CD14-positive monocyte (primary cell): ENCODE measurements at regions not wholly inside any gene's neighbourhood (a gene's known extent, or its start where the extent isn't known, plus 50 kb on each side); places are given as distances from the start of the nearest gene placed in this dataset.

Experiments
- DNase-seq, 3 donors: peaks; one replicate each; pipeline ENCODE4 v3.0.0-alpha.2; 2011 to 2022
- H2AFZ ChIP-seq: 2 replicates; pipeline ENCODE4 v1.6.0; 2012; ENCODE audit warnings: mild to moderate bottlenecking, low read depth, low read length, inconsistent platforms; ENCODE audit not compliant: insufficient read depth, poor library complexity, severe bottlenecking
- H3K27ac ChIP-seq, 2 donors: 1 replicate in 1 of 2; 2 replicates in 1 of 2; pipeline ENCODE4 v1.5.1; 2012 to 2013; ENCODE audit warnings: low read length in 2 of 2, control low read depth in 1 of 2, inconsistent platforms in 1 of 2, low read depth in 1 of 2, mild to moderate bottlenecking in 1 of 2
- H3K27me3 ChIP-seq, 2 donors: one replicate each; pipeline versions ENCODE4 v1.6.0 to v1.6.1; 2011 to 2013; ENCODE audit warnings: low read length in 2 of 2; ENCODE audit not compliant: control insufficient read depth in 2 of 2, insufficient read depth in 2 of 2
- H3K36me3 ChIP-seq, 2 donors: replicated peaks in 1 of 2; 1 replicate in 1 of 2; 2 replicates in 1 of 2; pipeline versions ENCODE4 v1.5.1 to v1.6.1; 2012 to 2013; ENCODE audit warnings: low read length in 2 of 2, control low read depth in 1 of 2, inconsistent platforms in 1 of 2, mild to moderate bottlenecking in 1 of 2; ENCODE audit not compliant: insufficient read depth in 2 of 2, control insufficient read depth in 1 of 2
- H3K4me1 ChIP-seq, 2 donors: 1 replicate in 1 of 2; 2 replicates in 1 of 2; pipeline versions ENCODE4 v1.5.1 to v1.6.1; 2012 to 2013; ENCODE audit warnings: low read length in 2 of 2, control low read depth in 1 of 2, inconsistent platforms in 1 of 2, mild to moderate bottlenecking in 1 of 2, moderate library complexity in 1 of 2; ENCODE audit not compliant: insufficient read depth in 2 of 2, control insufficient read depth in 1 of 2
- H3K4me2 ChIP-seq: replicated peaks from 2 replicates; pipeline ENCODE3; 2012; ENCODE audit warnings: low read length, moderate library complexity, mild to moderate bottlenecking; ENCODE audit not compliant: poor library complexity, severe bottlenecking; ENCODE audit errors: extremely low read depth
- H3K4me3 ChIP-seq, 3 experiments: fragments of 200-600 bp in 1 of 3; sonication (generic) in 1 of 3; replicated peaks in 1 of 3; 1 replicate in 2 of 3; 2 replicates in 1 of 3; pipeline ENCODE4 v1.5.1; 2011 to 2013; ENCODE audit warnings: low read length in 3 of 3, mild to moderate bottlenecking in 3 of 3, control low read depth in 2 of 3, low read depth in 2 of 3, inconsistent platforms in 1 of 3, moderate library complexity in 1 of 3
- H3K79me2 ChIP-seq: 2 replicates; pipeline ENCODE4 v1.6.0; 2012; ENCODE audit warnings: mild to moderate bottlenecking, control low read depth, inconsistent platforms, low read length, moderate library complexity; ENCODE audit not compliant: insufficient read depth
- H3K9ac ChIP-seq: 2 replicates; pipeline ENCODE4 v1.6.0; 2017; ENCODE audit warnings: low read length, mild to moderate bottlenecking; ENCODE audit not compliant: insufficient read depth, poor library complexity, severe bottlenecking
- H3K9me3 ChIP-seq, 2 donors: replicated peaks in 1 of 2; 1 replicate in 1 of 2; 2 replicates in 1 of 2; pipeline versions ENCODE4 v1.5.1 to v1.6.1; 2012 to 2013; ENCODE audit warnings: low read length in 2 of 2, control low read depth in 1 of 2; ENCODE audit not compliant: control insufficient read depth in 1 of 2, insufficient read depth in 1 of 2
- H4K20me1 ChIP-seq: 2 replicates; pipeline ENCODE4 v1.6.0; 2012; ENCODE audit warnings: mild to moderate bottlenecking, low read length, control low read depth, moderate library complexity; ENCODE audit not compliant: insufficient read depth
- H3K27ac Mint-ChIP-seq, 7 donors: one replicate each; pipeline ENCODE4 v1.8.0; 2020; ENCODE audit warnings: mild to moderate bottlenecking in 7 of 7, mixed read lengths in 7 of 7, moderate library complexity in 6 of 7, inconsistent platforms in 2 of 7
- H3K27me3 Mint-ChIP-seq, 3 donors: one replicate each; pipeline ENCODE4 v1.8.0; 2021 to 2022; ENCODE audit warnings: low read depth in 3 of 3, mild to moderate bottlenecking in 3 of 3, mixed read lengths in 3 of 3, moderate library complexity in 3 of 3, inconsistent platforms in 1 of 3
- H3K36me3 Mint-ChIP-seq, 2 donors: one replicate each; pipeline ENCODE4 v1.8.0; 2020; ENCODE audit warnings: mixed read lengths in 2 of 2, inconsistent platforms in 1 of 2, mild to moderate bottlenecking in 1 of 2
- H3K4me1 Mint-ChIP-seq: one replicate; pipeline ENCODE4 v1.8.0; 2020; ENCODE audit warnings: mild to moderate bottlenecking, mixed read lengths
- H3K4me3 Mint-ChIP-seq, 2 donors: one replicate each; pipeline ENCODE4 v1.8.0; 2020; ENCODE audit warnings: mild to moderate bottlenecking in 2 of 2, mixed read lengths in 2 of 2, moderate library complexity in 1 of 2
- H3K9me3 Mint-ChIP-seq, 7 donors: one replicate each; pipeline ENCODE4 v1.8.0; 2020 to 2022; ENCODE audit warnings: mixed read lengths in 7 of 7, mild to moderate bottlenecking in 6 of 7, moderate library complexity in 6 of 7, inconsistent platforms in 2 of 7
- CTCF ChIP-seq: fragments of 200-600 bp; IDR thresholded peaks from one replicate; pipeline ENCODE4 v1.8.0; 2022; ENCODE audit warnings: antibody characterized with exemption, mild to moderate bottlenecking
- WGBS: methylation state at CpG from one replicate; pipeline ENCODE4 v1.1.5; 2013; ENCODE audit warnings: missing lambda C conversion rate; ENCODE audit not compliant: insufficient coverage; 5-methylcytosine and 5-hydroxymethylcytosine counted together
- intact Hi-C, 2 donors: fragments of 100-400 bp; cut with micrococcal nuclease; formaldehyde crosslinking; loops; one replicate each; pipeline versions ENCODE4 v1.15.0 to v1.15.1; 2023

GRCh38 chr1:233725423-233725822 is 111.5 kb downstream of the KCNK1 start:
- no peaks in the 10 kb centered on the region for H3K79me2 ChIP-seq
- peaks cover 0 to 12% of the 10 kb centered on the region in 2 donors for H3K9me3 ChIP-seq
- H3K27ac ChIP-seq = no peak overlapping the region
- H3K36me3 Mint-ChIP-seq = no peaks in the 10 kb centered on the region
- peaks cover 0 to 3% (median 1%) of the 10 kb centered on the region in 3 donors for H3K27me3 Mint-ChIP-seq
- H3K9ac ChIP-seq = no peak overlapping the region
- H3K4me1 ChIP-seq = no peaks in the 10 kb centered on the region
- H3K9me3 Mint-ChIP-seq = peaks cover 2 to 18% (median 11%) of the 10 kb centered on the region in 7 donors
- no peak for DNase-seq
- H3K4me3 ChIP-seq = no peak overlapping the region
- H3K27me3 ChIP-seq = no peaks in the 10 kb centered on the region
- no peaks in the 10 kb centered on the region for H3K4me1 Mint-ChIP-seq
- no peaks in the 10 kb centered on the region for H3K36me3 ChIP-seq
- no peak overlapping the region for H3K27ac Mint-ChIP-seq
- H2AFZ ChIP-seq = no peak overlapping the region
- no peak for TF ChIP-seq CTCF
- no peaks in the 10 kb centered on the region for H4K20me1 ChIP-seq
- intact Hi-C loops = no loop called here
- WGBS = 92% methylated on average over 5 of the region's 9 CpGs
- no peak overlapping the region for H3K4me2 ChIP-seq
- H3K4me3 Mint-ChIP-seq = no peak overlapping the region

GRCh38 chr1:233728721-233729120 is 114.8 kb downstream of the KCNK1 start:
- no peaks in the 10 kb centered on the region for H4K20me1 ChIP-seq
- intact Hi-C loops = no loop called here
- no peak overlapping the region for H2AFZ ChIP-seq
- H3K4me1 ChIP-seq = no peaks in the 10 kb centered on the region
- TF ChIP-seq CTCF = no peak
- H3K4me3 ChIP-seq = no peak overlapping the region
- no peak overlapping the region for H3K9ac ChIP-seq
- H3K36me3 Mint-ChIP-seq = no peaks in the 10 kb centered on the region
- H3K9me3 Mint-ChIP-seq = peaks cover 2 to 15% (median 12%) of the 10 kb centered on the region in 7 donors
- DNase-seq = no peak
- no peak overlapping the region for H3K4me3 Mint-ChIP-seq
- H3K27ac ChIP-seq = no peak overlapping the region
- H3K79me2 ChIP-seq = no peaks in the 10 kb centered on the region
- H3K9me3 ChIP-seq = peaks cover 0 to 11% of the 10 kb centered on the region in 2 donors
- no peaks in the 10 kb centered on the region for H3K4me1 Mint-ChIP-seq
- H3K27me3 ChIP-seq = no peaks in the 10 kb centered on the region
- H3K27me3 Mint-ChIP-seq = no peaks in the 10 kb centered on the region
- WGBS = no CpG with 5 or more reads among the region's 4 CpGs
- H3K4me2 ChIP-seq = no peak overlapping the region
- H3K36me3 ChIP-seq = no peaks in the 10 kb centered on the region
- H3K27ac Mint-ChIP-seq = no peak overlapping the region
